ENCODE measurements at regions not wholly inside any gene's neighbourhood (a gene's known extent, or its start where the extent isn't known, plus 50 kb on each side); places are given as distances from the start of the nearest gene placed in this dataset.
"Not testable (repeated sequence)": the region's sequence is repeated elsewhere in the genome, so short reads cannot be mapped to it uniquely, and the experiment has no call there.

DNA sequence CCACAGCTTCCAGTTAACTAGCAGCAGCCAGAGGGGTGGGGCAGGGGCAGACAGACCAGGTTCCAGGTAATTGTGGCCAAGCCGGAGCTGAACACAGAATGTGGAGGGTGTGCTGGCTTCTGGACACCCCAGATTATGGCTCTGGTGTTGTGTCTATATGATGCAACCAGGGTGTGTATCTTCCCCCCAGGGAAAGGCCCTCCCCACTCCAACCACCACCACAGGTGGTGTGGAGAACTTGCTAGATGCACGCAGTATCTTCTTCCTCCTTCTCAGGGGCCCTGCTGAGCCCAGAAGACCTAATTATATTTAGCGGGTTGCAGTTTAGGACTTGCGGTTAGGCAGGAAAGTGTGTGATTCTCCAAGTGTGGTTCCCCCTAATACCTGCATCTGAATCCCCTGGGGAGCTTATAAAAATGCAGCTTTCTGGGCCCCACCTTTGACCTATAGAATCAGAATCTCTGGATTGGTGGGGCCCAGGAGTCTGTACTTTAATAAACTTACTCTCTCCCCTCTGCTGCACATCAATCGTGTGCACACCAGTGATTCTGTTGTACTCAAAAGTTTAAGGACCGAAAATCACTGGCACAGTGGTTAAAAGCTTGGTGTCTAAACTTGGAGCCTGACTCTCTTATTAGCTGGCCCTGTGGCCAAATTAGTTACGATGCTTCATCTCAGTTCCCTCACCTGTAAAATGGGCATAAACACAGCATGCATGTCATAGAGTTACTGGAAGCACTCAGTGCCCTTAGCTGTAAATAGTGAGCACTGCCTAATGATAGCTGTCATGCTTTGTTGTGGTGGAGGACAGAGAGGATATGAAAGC lies 379.1 kb upstream of the PROK2 start:
- no peak for ATAC-seq (ENCODE audit: insufficient read depth, low FRiP score)
- H3K9ac ChIP-seq (ENCODE audit: insufficient read depth in 1 of 2, low read length in 2 of 2), result no peak overlapping the region

DNA sequence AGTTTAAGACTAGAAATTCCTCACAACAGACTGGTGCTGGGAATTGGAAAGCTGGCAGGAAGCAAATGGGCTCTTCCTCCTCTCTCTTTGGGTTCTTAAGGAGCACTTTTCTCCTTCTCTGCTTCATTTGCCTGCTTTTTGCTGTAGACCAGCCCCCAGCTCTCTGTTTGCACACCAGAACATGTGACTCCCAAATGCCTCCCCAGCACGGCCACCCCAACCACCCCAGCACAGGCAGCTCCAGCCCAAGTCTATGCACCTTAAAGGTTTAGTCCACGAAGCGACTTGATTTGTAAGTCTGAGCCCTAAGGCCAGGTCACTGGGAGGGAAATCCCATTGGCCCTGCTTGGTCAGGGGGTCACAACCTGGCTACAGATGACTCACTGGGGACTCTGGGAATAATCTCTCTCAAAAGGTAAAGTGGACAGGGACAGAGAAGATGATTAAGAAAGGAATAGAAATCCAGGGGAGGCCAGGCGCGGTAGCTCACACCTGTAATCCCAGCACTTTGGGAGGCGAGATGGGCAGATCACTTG lies 377.8 kb upstream of the PROK2 start:
- Histone ChIP-seq H3K4me1 (ENCODE audit: control insufficient read depth in 5 of 5, insufficient read depth in 5 of 5, low read length in 5 of 5) (peaks cover 0 to 10% (median 0%) of the 10 kb centered on the region in 5 donors), H3K27ac (ENCODE audit: low read depth in 1 of 2, low read length in 1 of 2) (no peak overlapping the region), H3K4me3 (no peak overlapping the region), H3K9ac (ENCODE audit: insufficient read depth in 1 of 2, low read length in 2 of 2) (no peak overlapping the region), H3K36me3 (ENCODE audit: control insufficient read depth in 4 of 4, insufficient read depth in 4 of 4, low read length in 4 of 4) (no peaks in the 10 kb centered on the region), H3K27me3 (ENCODE audit: control insufficient read depth in 3 of 3, insufficient read depth in 3 of 3, low read length in 2 of 3) (peaks cover 0 to 9% (median 5%) of the 10 kb centered on the region in 3 donors), H3K9me3 (ENCODE audit: control insufficient read depth in 4 of 4, insufficient read depth in 3 of 4, low read length in 3 of 4) (no peaks in the 10 kb centered on the region)
- no peak for ATAC-seq (ENCODE audit: insufficient read depth, low FRiP score)
- no peak for DNase-seq
- 93 to 96% methylated on average over 6 of the region's 6 CpGs for WGBS, 2 donors
- TF ChIP-seq, protein P1, sequence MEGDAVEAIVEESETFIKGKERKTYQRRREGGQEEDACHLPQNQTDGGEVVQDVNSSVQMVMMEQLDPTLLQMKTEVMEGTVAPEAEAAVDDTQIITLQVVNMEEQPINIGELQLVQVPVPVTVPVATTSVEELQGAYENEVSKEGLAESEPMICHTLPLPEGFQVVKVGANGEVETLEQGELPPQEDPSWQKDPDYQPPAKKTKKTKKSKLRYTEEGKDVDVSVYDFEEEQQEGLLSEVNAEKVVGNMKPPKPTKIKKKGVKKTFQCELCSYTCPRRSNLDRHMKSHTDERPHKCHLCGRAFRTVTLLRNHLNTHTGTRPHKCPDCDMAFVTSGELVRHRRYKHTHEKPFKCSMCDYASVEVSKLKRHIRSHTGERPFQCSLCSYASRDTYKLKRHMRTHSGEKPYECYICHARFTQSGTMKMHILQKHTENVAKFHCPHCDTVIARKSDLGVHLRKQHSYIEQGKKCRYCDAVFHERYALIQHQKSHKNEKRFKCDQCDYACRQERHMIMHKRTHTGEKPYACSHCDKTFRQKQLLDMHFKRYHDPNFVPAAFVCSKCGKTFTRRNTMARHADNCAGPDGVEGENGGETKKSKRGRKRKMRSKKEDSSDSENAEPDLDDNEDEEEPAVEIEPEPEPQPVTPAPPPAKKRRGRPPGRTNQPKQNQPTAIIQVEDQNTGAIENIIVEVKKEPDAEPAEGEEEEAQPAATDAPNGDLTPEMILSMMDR (IDR thresholded peaks at IDR 0.05; ENCODE audit: control extremely low read depth, extremely low read depth), result no peak

More for the DNA sequence above, 379.1 kb upstream of the PROK2 start:
- H3K9me3 ChIP-seq (ENCODE audit: control insufficient read depth in 4 of 4, insufficient read depth in 3 of 4, low read length in 3 of 4), result peaks cover 0 to 3% (median 0%) of the 10 kb centered on the region in 4 donors
- TF ChIP-seq, protein P1 (IDR thresholded peaks at IDR 0.05; ENCODE audit: control extremely low read depth, extremely low read depth), result no peak
- no peaks in the 10 kb centered on the region for H3K36me3 ChIP-seq (ENCODE audit: control insufficient read depth in 4 of 4, insufficient read depth in 4 of 4, low read length in 4 of 4)
- no peak overlapping the region for H3K27ac ChIP-seq (ENCODE audit: low read depth in 1 of 2, low read length in 1 of 2)
- WGBS, 2 donors, result 50 to 83% methylated on average over 7 of the region's 7 CpGs
- peaks cover 0 to 10% (median 0%) of the 10 kb centered on the region in 5 donors for H3K4me1 ChIP-seq (ENCODE audit: control insufficient read depth in 5 of 5, insufficient read depth in 5 of 5, low read length in 5 of 5)
- H3K27me3 ChIP-seq (ENCODE audit: control insufficient read depth in 3 of 3, insufficient read depth in 3 of 3, low read length in 2 of 3), result peaks cover 0 to 3% (median 0%) of the 10 kb centered on the region in 3 donors
- no peak overlapping the region for H3K4me3 ChIP-seq
- DNase-seq, result no peak

DNA sequence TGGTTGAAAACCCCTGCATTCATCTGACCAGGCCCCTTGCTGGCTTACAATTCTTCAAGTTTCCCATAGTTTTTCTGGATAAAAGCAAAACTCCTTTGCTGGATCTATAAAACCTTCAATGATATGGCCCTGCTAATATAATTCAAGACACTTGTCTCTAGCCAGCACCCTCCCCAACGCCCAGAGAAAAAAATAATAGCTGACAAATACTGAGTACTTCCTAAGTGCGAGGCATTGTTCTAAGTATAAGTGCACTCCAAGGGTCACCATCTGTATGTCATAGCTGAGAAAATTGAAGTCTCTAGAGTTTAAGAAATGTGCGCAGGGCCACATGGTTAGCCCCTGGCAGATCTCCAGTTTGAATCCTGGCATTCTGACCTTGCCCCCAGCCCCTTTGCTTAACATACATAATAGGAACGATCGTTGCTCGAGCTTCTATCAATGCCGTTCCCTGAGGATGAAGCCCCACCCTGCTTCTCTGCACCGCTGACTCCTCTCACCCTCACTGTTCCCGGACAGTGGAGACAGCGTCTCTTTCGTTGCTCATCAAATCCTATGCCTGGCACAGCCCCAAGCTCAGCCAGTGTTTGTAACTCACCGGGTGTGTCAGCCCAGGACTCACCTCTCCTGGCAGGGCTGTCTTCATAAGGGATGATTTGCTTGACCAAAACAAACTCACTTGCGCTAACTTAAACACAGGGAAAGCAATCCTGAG lies 377.1 kb upstream of the PROK2 start:
- no peaks in the 10 kb centered on the region for H3K36me3 ChIP-seq (ENCODE audit: control insufficient read depth in 4 of 4, insufficient read depth in 4 of 4, low read length in 4 of 4)
- no peak overlapping the region for H3K9ac ChIP-seq (ENCODE audit: insufficient read depth in 1 of 2, low read length in 2 of 2)
- DNase-seq (peak in 1 of 3 donors; percentile 36), ATAC-seq (ENCODE audit: insufficient read depth, low FRiP score) (no peak)
- TF ChIP-seq, protein P1 (IDR thresholded peaks at IDR 0.05; ENCODE audit: control extremely low read depth, extremely low read depth), result no peak
- H3K27ac ChIP-seq (ENCODE audit: low read depth in 1 of 2, low read length in 1 of 2), result no peak overlapping the region
- H3K4me1 ChIP-seq (ENCODE audit: control insufficient read depth in 5 of 5, insufficient read depth in 5 of 5, low read length in 5 of 5), result peaks cover 0 to 10% (median 0%) of the 10 kb centered on the region in 5 donors
- H3K9me3 ChIP-seq (ENCODE audit: control insufficient read depth in 4 of 4, insufficient read depth in 3 of 4, low read length in 3 of 4), result no peaks in the 10 kb centered on the region
- WGBS, 2 donors, result 50 to 73% methylated on average over 13 of the region's 13 CpGs
- H3K4me3 ChIP-seq, result no peak overlapping the region
- H3K27me3 ChIP-seq (ENCODE audit: control insufficient read depth in 3 of 3, insufficient read depth in 3 of 3, low read length in 2 of 3), result peaks cover 0 to 9% (median 8%) of the 10 kb centered on the region in 3 donors

DNA sequence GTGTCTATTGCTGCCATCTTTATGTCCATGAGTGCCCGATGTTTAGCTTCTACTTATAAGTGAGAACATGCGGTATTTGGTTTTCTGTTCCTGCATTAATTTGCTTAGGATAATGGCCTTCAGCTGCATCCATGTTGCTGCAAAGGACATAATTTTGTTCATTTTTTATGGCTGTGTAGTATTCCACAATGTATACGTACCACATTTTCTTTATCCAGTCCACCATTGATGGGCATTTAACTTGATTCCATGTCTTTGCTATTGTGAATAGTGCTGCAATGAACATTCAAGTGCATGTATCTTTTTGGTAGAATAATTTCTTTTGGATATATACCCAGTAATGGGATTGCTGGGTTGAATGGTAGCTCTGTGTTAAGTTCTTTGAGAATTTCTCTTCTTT lies 376.3 kb upstream of the PROK2 start:
- DNase-seq; H3K9me3 ChIP-seq (ENCODE audit: control insufficient read depth in 4 of 4, insufficient read depth in 3 of 4, low read length in 3 of 4); H3K4me3 ChIP-seq; H3K9ac ChIP-seq (ENCODE audit: insufficient read depth in 1 of 2, low read length in 2 of 2); H3K36me3 ChIP-seq (ENCODE audit: control insufficient read depth in 4 of 4, insufficient read depth in 4 of 4, low read length in 4 of 4); H3K27me3 ChIP-seq (ENCODE audit: control insufficient read depth in 3 of 3, insufficient read depth in 3 of 3, low read length in 2 of 3); H3K4me1 ChIP-seq (ENCODE audit: control insufficient read depth in 5 of 5, insufficient read depth in 5 of 5, low read length in 5 of 5); ATAC-seq (ENCODE audit: insufficient read depth, low FRiP score); H3K27ac ChIP-seq (ENCODE audit: low read depth in 1 of 2, low read length in 1 of 2): not testable (repeated sequence)
- WGBS, 2 donors, result 98% methylated on average over 3 of the region's 3 CpGs
